Smooth muscle cell (in vitro differentiated cells): ENCODE measurements at regions not wholly inside any gene's neighbourhood (a gene's known extent, or its start where the extent isn't known, plus 50 kb on each side); places are given as distances from the start of the nearest gene placed in this dataset.

ENCODE experiments used
- DNase-seq: peaks from one replicate; lab custom pipeline; 2025; ENCODE audit not compliant: unreplicated experiment; lab: John Stamatoyannopoulos, UW
- H2AFZ ChIP-seq: fragments of 200-600 bp; sonication (generic); 2 replicates; pipeline ENCODE4 v1.6.0; 2016; ENCODE audit warnings: antibody characterized with exemption, low read depth, mild to moderate bottlenecking
- H3F3A ChIP-seq: fragments of 200-600 bp; sonication (generic); 2 replicates; pipeline ENCODE4 v1.6.0; 2017; ENCODE audit warnings: antibody characterized with exemption, low read depth
- H3K27ac ChIP-seq: fragments of 200-600 bp; sonication (generic); 2 replicates; pipeline ENCODE4 v1.5.1; 2016; ENCODE audit warnings: low read depth, mild to moderate bottlenecking
- H3K27me3 ChIP-seq: fragments of 200-600 bp; sonication (generic); 2 replicates; pipeline ENCODE4 v1.6.1; 2016; ENCODE audit warnings: low read depth, mild to moderate bottlenecking
- H3K36me3 ChIP-seq: fragments of 200-600 bp; sonication (generic); 2 replicates; pipeline ENCODE4 v1.5.1; 2016; ENCODE audit warnings: low read depth
- H3K4me1 ChIP-seq: fragments of 200-600 bp; sonication (generic); 2 replicates; pipeline ENCODE4 v1.5.1; 2016; ENCODE audit warnings: low read depth
- H3K4me2 ChIP-seq: fragments of 200-600 bp; sonication (generic); 2 replicates; pipeline ENCODE4 v1.6.0; 2016; ENCODE audit warnings: mild to moderate bottlenecking
- H3K4me3 ChIP-seq: fragments of 200-600 bp; sonication (generic); 2 replicates; pipeline ENCODE4 v1.5.1; 2016; ENCODE audit warnings: mild to moderate bottlenecking
- H3K79me2 ChIP-seq: fragments of 200-600 bp; sonication (generic); 2 replicates; pipeline ENCODE4 v1.6.0; 2016; ENCODE audit warnings: low read depth, mild to moderate bottlenecking
- H3K9ac ChIP-seq: fragments of 200-600 bp; sonication (generic); 2 replicates; pipeline ENCODE4 v1.6.0; 2016; ENCODE audit warnings: low read depth
- H3K9me3 ChIP-seq: fragments of 200-600 bp; sonication (generic); replicated peaks from 2 replicates; pipeline ENCODE4 v1.5.1; 2016; ENCODE audit warnings: low read depth
- H4K20me1 ChIP-seq: fragments of 200-600 bp; sonication (generic); 2 replicates; pipeline ENCODE4 v1.6.0; 2016; ENCODE audit warnings: low read depth
- CTCF ChIP-seq: fragments of 200-600 bp; sonication (generic); IDR thresholded peaks from 2 replicates; pipeline ENCODE4 v1.5.1; 2017; ENCODE audit warnings: borderline replicate concordance, mild to moderate bottlenecking, antibody characterized with exemption; ENCODE audit not compliant: insufficient read depth, poor library complexity, severe bottlenecking
- WGBS: methylation state at CpG from one replicate; pipeline ENCODE4 v1.1.7; 2016; ENCODE audit warnings: low lambda C conversion rate; 5-methylcytosine and 5-hydroxymethylcytosine counted together

- H3K9ac ChIP-seq: no peak overlapping the region
- no peak for DNase-seq
- H3K27ac ChIP-seq: no peak overlapping the region
- H3K4me3 ChIP-seq: no peak overlapping the region
- no peaks in the 10 kb centered on the region for H3K36me3 ChIP-seq
- no peaks in the 10 kb centered on the region for H4K20me1 ChIP-seq
- no peaks in the 10 kb centered on the region for H3K9me3 ChIP-seq
- H3K4me2 ChIP-seq: no peak overlapping the region
- peaks cover 4% of the 10 kb centered on the region for H3K4me1 ChIP-seq
- no peak for TF ChIP-seq CTCF
- WGBS: 93% methylated on average over 9 of the region's 9 CpGs
- H3K27me3 ChIP-seq: no peaks in the 10 kb centered on the region
- no peak overlapping the region for H2AFZ ChIP-seq
- no peaks in the 10 kb centered on the region for H3F3A ChIP-seq
- H3K79me2 ChIP-seq: no peaks in the 10 kb centered on the region
These were observed 203.0 kb upstream of the TNRC6C start for GRCh38 chr17:77755410-77755963.

GRCh38 chr17:77756028-77756427 is 202.5 kb upstream of the TNRC6C start:
- Histone ChIP-seq H3K79me2 (no peaks in the 10 kb centered on the region), H3K27me3 (no peaks in the 10 kb centered on the region), H3K4me3 (no peak overlapping the region), H3K4me1 (peaks cover 4% of the 10 kb centered on the region), H3K27ac (no peak overlapping the region), H3K9ac (no peak overlapping the region), H2AFZ (no peak overlapping the region), H3K36me3 (no peaks in the 10 kb centered on the region), H3F3A (no peaks in the 10 kb centered on the region), H3K9me3 (no peaks in the 10 kb centered on the region), H3K4me2 (no peak overlapping the region), H4K20me1 (no peaks in the 10 kb centered on the region)
- DNase-seq: no peak
- 93% methylated on average over 5 of the region's 5 CpGs for WGBS
- no peak for TF ChIP-seq CTCF

- no peaks in the 10 kb centered on the region for H3K27me3 ChIP-seq
- H2AFZ ChIP-seq: no peak overlapping the region
- H3K4me3 ChIP-seq: no peak overlapping the region
- H4K20me1 ChIP-seq: no peaks in the 10 kb centered on the region
- no peak overlapping the region for H3K27ac ChIP-seq
- H3K36me3 ChIP-seq: no peaks in the 10 kb centered on the region
- H3K4me1 ChIP-seq: peaks cover 4% of the 10 kb centered on the region
- no peaks in the 10 kb centered on the region for H3K9me3 ChIP-seq
- DNase-seq: no peak
- no peak for TF ChIP-seq CTCF
- WGBS: 69% methylated on average over 10 of the region's 10 CpGs
- no peaks in the 10 kb centered on the region for H3K79me2 ChIP-seq
- H3F3A ChIP-seq: no peaks in the 10 kb centered on the region
- no peak overlapping the region for H3K4me2 ChIP-seq
- H3K9ac ChIP-seq: no peak overlapping the region
These were observed 201.5 kb upstream of the TNRC6C start for GRCh38 chr17:77756846-77757560.

- H3K27me3 ChIP-seq: no peaks in the 10 kb centered on the region
- H3K9ac ChIP-seq: no peak overlapping the region
- H2AFZ ChIP-seq: no peak overlapping the region
- no peak for DNase-seq
- TF ChIP-seq CTCF: no peak
- H4K20me1 ChIP-seq: no peaks in the 10 kb centered on the region
- no peak overlapping the region for H3K27ac ChIP-seq
- no peaks in the 10 kb centered on the region for H3K9me3 ChIP-seq
- WGBS: 73% methylated on average over 7 of the region's 7 CpGs
- no peak overlapping the region for H3K4me2 ChIP-seq
- no peaks in the 10 kb centered on the region for H3F3A ChIP-seq
- peaks cover 4% of the 10 kb centered on the region for H3K4me1 ChIP-seq
- no peaks in the 10 kb centered on the region for H3K79me2 ChIP-seq
- no peaks in the 10 kb centered on the region for H3K36me3 ChIP-seq
- H3K4me3 ChIP-seq: no peak overlapping the region
These were observed 201.0 kb upstream of the TNRC6C start for GRCh38 chr17:77757561-77757898.
